ENCODE measurements at regions not wholly inside any gene's neighbourhood (a gene's known extent, or its start where the extent isn't known, plus 50 kb on each side); places are given as distances from the start of the nearest gene placed in this dataset.

GRCh38 chr7:35533902-35534301, 161.0 kb downstream of the HERPUD2 start:
- DNase-seq: no peak

DNA sequence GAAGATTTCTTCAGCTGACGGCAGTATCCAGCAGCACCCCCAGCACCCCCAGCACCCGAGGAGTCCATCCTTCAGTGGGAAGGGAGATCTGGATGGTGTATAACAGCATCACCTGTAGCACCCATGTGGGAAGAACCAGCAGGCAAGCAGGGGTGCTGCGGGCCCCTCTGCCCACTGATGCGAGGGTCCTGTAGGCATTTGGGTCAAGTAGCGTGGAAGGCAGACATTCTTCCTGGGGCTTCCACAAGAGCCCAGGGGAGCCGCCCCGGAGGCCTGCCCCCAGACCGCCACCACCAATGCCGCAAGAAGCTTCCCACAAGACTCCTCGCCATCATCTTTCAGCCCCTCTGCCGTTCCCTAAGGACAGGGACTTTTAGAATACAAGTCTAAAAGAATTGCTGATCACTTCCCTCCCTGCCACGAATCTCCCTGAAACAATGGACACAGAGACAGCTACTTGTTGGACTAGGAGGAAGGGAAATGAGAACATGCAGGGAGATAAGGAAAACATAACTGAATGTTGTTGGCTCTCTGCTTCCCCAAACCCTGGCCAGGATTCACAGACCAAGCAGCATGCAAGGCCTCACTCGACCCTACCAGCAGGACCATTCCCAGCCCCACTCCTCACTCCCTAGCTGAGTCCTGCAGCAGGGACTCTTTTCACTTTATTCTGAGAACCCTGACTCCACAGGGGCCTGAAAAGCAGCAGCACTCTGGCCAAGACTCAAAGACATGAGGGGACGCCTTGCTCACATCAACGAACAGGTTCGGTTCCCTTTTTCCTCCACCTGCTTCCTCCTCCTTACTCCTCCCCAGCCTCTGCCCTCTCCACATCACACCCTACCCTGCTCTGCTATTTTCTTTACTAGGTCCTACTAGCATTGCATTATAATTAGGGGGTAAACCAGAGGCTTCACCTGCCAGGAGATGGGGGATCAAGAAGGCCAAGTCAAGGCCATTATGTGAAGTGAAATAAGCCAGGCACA, 164.5 kb downstream of the HERPUD2 start:
- no peak for DNase-seq

DNA sequence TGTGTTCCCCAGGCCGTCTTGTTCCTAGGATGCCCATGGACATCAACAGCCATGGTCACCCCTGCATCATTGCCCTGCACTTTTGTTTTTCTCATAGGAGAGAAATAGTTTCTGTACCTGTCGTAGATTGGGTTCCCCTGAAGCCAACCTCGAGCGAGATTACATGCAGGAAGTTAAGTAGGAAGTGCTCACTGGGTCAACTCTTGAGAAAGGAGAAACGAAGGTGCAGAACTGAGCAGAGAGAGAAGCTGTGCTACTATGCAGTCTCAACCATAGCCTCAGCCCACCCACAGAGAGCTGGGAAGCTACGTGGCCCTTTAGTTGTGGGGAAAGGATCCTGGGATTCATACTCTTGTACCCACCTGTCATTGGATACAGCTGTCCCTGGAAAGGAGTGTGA, 165.2 kb downstream of the HERPUD2 start:
- no peak for DNase-seq

GRCh38 chr7:35528381-35528977, 166.5 kb downstream of the HERPUD2 start:
- DNase-seq: no peak

DNA sequence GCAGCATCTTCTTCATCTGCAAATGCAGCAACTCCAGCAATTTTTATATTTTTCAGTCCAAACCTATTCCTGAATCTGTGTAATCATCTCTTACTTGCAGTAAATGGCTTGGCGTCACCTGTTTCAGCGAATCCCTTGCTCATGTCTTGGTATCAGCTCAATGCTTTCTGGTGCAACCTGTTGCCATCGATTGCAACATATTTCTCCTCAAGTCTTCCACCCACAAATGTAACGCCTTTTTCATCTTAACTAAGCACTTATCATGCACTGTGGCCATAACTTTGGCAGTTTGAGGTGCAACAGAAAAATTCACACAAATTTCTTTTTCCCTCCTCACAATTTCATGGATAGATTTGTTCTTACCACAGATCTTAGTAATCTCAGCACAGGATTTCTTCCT, 168.3 kb downstream of the HERPUD2 start:
- no peak for DNase-seq

- no peak for DNase-seq
Observed at GRCh38 chr7:35524112-35524804, 170.7 kb downstream of the HERPUD2 start.

GRCh38 chr7:35523292-35523691, 171.6 kb downstream of the HERPUD2 start:
- DNase-seq: no peak

DNA sequence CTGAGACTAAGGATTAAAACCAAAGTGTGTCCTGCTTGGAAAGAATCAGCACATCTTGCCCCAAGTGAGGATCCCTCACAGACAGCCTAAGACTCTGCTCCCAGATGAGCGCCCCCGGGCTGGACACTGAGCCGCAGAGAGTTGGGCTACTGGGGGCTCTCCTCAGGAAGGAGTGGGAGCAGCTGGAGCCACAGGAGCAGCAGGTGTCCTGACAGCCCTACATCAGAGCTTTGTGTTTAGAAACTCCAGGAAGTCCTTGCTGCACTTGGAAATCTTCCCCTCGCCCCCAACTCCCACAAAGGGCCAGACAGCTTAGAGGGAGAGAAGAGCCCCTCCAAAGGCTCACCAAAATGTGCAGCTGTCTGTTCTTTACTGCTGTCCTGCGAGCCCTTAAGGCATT, 172.2 kb downstream of the HERPUD2 start:
- no peak for DNase-seq

DNA sequence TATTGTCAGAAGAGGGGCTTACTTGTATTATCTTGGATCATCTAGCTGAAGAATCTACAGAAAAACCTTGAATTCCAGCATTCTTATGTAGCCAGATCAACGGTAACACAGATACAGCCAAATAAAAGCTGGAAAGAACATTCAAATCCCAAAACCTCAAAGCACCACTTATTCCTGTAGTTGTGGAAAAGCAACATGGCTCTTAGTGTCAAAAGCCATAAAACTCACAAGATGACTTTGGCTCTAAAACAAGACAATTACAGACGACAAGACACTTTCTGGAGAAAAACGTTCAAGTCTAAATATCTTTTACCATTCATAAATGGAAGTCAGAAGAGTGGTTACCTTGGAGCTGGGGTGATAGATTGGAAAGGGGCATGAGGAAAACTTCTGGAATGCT, 173.0 kb downstream of the HERPUD2 start:
- no peak for DNase-seq

DNA sequence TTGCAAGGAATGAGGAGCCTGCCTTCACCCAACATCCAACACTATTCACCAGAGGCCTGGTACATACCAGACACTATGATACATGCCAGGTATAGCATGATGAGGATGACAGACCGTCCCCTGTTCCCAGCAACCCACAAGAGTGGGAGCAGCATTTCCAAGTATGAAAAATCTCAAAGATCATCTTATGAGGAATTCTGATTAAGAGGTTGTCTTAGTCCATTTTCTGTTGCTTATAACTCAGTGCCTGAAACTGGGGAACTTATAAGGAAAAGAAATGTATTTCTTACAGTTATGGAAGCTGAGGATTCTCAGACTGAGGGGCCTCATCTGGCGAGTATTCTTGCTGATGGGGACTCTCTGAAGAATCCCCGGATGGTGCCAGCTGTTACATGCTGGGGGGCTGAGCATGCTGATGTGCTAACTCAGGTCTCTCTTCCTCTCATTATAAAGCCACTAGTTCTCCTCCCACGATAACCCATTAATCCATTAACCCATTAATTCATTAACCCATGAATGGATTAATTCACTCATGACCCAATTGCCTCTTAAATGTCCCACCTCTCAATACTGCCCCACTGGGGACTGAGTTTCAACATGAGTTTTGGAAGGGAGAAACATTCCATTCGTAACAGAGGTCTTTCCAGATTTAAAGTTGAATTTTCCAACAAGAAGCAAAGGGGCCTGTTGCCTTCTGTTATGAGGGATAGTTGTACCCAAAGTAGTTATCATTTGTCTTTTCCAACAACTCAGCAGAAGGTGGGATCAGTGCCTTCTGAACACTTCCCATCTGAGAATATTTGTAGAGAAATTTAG, 173.9 kb downstream of the HERPUD2 start:
- no peak for DNase-seq

- peak; percentile 47 for DNase-seq
Observed at GRCh38 chr7:35519971-35520809, 174.7 kb downstream of the HERPUD2 start.

DNA sequence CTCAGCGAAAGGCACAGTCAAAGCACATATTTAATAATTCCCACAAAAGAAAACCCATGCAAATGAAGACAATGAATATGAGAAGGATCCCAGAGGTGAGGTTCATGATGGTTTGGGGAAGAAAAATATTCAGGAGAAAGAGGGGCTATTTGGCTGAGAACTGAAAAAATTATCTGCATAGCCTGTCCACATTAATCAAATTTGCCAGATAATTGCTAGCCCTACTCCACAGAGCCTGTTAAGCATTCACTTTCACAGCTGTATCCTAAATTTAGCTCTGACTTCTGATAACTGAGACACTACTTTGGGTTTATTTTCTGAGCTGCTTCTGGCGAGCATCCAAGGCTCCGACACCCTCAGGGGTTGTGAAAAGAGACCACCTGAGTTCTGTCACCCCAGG, 176.2 kb downstream of the HERPUD2 start:
- DNase-seq: no peak

GRCh38 chr7:35516498-35516897, 178.4 kb downstream of the HERPUD2 start:
- no peak for DNase-seq

DNA sequence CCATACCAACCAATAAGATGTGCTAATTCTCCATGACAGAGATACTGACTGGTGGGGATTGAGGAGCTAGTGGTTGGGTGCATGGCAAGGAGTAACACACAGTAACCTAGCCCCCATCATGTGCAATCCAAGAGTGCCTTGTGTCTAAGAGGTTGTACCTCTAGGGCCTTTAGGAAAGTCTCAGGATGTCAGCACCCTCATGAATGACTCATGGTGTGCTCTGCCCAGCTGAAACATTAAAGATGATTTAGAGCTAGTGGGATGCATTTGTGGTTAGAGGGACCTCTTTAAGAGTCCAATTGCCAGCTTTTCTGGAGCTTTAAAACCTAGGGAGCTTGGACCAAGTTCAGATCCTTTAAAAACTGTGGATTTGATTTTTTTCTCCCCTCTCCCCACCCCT, 181.1 kb downstream of the HERPUD2 start:
- DNase-seq: peak; percentile 10

DNA sequence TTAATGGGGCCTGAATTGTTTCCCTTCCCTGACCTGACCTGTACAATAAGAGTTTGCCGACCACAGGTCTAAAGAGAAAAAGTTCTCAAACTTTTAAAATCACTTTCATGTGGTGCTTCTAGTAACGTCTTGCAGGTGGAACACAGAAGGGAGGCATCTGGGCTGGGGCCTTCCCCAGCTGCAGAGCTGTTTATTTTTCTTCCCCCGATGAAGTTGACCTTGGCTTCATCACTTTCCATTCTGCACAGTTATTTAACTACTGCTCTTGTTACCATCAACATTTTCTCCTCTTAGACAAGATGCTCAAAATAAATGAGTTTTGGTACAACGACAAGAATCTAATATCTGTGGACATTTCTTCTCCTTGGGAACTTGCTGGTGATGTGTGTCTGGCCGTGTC, 181.7 kb downstream of the HERPUD2 start:
- DNase-seq: no peak

GRCh38 chr7:35512716-35513115, 182.2 kb downstream of the HERPUD2 start:
- no peak for DNase-seq

DNA sequence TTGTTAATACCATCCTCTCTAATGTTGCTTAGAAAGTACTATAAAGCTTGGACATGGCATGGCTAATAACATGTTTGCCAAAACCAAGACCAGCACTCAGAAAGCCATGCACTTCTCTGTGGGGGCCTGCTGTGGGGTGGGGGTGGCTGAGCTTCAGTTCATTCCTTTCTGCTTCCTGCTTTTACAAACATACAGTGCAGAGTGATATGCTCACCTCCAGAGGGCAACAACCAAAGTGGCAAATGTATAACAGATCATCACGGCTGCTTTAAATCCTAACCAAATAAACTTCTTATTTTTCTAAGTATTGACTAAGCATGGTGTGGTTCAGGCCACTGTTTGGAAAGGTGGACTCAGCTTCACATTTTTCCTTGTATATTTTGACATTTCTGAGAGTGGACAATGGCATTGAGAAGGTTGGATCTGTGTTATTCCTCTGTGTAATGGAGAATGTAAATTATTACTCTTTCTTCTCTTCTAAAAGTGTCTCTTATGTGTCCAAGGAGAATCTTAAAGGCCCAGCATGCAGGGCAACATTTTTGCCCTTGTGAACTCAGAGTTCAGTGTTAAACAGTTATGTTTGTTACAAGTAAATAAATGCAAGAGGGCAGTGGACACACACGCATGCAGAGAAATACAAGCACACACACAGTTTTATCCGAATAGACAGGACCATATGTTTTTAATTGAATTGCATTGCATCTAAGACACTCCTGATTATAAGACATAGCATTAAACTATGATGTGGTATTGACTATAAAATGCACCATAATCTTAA, 186.1 kb downstream of the HERPUD2 start:
- no peak for DNase-seq

DNA sequence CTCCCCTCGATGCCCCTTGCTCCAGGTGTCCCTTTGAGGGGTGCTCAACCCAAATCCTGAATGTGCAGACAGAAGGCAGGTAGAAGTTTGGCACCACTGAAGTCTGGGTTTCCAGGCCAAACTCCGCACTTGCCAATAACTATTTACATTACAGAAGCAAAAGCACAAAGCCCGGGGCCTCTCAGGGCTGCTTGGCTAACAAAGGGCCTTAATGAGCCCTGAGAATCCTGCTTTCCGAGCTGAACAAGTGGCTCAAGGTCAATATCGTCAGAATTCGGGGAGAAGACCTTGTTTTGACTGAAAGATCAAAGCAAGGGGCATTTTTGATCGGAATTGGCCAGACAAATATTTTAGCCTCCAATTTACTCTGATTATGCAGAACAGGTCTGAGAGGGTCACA, 189.9 kb downstream of the HERPUD2 start:
- no peak for DNase-seq

GRCh38 chr7:35504365-35504764, 190.6 kb downstream of the HERPUD2 start:
- DNase-seq: no peak

DNA sequence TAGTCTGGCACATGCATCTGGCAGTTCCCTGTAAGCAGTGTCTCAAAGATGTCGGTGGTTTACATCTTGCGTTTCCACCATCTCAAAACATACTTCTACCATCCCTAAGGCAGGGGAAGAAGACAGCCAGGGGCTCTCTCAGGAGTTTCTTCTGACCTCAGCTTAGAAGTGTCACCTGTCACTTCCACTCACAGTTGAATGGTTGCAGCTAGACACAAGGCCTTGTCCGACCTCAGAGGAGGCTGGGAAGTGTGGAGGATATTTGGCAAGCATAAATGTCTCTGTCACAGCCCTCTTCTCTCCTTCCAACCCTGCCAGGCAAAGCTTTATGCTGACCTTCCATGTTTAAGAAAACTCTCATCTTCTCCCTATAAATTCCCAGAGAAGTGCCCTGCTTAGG, 193.3 kb downstream of the HERPUD2 start:
- no peak for DNase-seq

DNA sequence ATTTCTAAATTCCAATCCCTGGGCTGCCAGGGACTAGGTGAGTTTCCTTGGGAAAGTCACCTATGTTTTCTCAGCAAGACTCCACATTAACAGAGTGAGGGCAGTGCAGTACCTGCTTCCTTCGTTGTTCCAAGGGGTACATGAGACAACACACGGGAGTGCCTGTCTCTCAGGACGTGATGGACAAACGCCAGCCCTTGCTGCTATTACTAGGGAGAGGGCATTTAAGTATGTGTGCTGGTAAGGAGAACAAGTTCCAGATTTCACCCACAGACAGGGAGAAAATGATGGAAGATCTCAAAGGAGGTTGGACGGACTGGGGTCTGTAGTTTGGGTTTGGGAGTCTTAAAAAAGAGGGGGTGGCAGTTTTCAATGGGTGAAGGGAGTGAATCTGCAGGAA, 195.7 kb downstream of the HERPUD2 start:
- no peak for DNase-seq
